ENCODE measurements at regions not wholly inside any gene's neighbourhood (a gene's known extent, or its start where the extent isn't known, plus 50 kb on each side); places are given as distances from the start of the nearest gene placed in this dataset.

- TF ChIP-seq CTCF (IDR thresholded peaks at IDR 0.05; ENCODE audit: low read depth, low read length) (no peak), POLR2A (IDR thresholded peaks at IDR 0.05; ENCODE audit: extremely low read depth, insufficient read length) (no peak), MAX (IDR thresholded peaks at IDR 0.05; ENCODE audit: low read depth, low read length) (no peak), MYC (IDR thresholded peaks at IDR 0.05; ENCODE audit: low read depth, low read length) (no peak)
Observed at GRCh38 chr12:67927324-67927723, 61.9 kb upstream of the IFNG-AS1 start.

Measured in NB4 (cell line).